ENCODE measurements at regions not wholly inside any gene's neighbourhood (a gene's known extent, or its start where the extent isn't known, plus 50 kb on each side); places are given as distances from the start of the nearest gene placed in this dataset.

- no peak overlapping the region for H3K4me2 ChIP-seq
- no peak overlapping the region for H3K27ac ChIP-seq
- no peak for FAIRE-seq
- CTCF ChIA-PET: interaction anchor here (0.6 kb wide), 1 partner anchor 319 kb away, joined by 3 read pairs; no protein-coding TSS in a partner anchor
- ATAC-seq: no peak
- no peak for DNase-seq (ENCODE audit: low read depth in 1 of 2, low spot score in 1 of 2)
- no peak overlapping the region for H3K4me3 ChIP-seq
- H3K9me3 ChIP-seq: no peaks in the 10 kb centered on the region
- no peaks in the 10 kb centered on the region for H3K4me1 ChIP-seq
- POLR2A ChIA-PET: no interaction called here
- WGBS (ENCODE audit: missing lambda C conversion rate): 61% methylated on average over 2 of the region's 2 CpGs
- no peak for TF ChIP-seq MAFK (IDR thresholded peaks at IDR 0.05; ENCODE audit: partially characterized antibody)
- no peak for TF ChIP-seq PBX3 (IDR thresholded peaks at IDR 0.05)
- TF ChIP-seq CBX8 (IDR thresholded peaks at IDR 0.05): no peak
- TF ChIP-seq EP300 (IDR thresholded peaks at IDR 0.05): no peak
- TF ChIP-seq KDM1A (IDR thresholded peaks at IDR 0.05; ENCODE audit: low read depth): no peak
- no peak for TF ChIP-seq SREBF2 (IDR thresholded peaks at IDR 0.05)
- no peak for TF ChIP-seq CTCF (IDR thresholded peaks at IDR 0.05)
Observed at GRCh38 chr1:56254130-56254529, 325.2 kb downstream of the PLPP3 start.

- Histone ChIP-seq H3K9me3 (no peaks in the 10 kb centered on the region), H3K4me2 (no peak overlapping the region), H3K27ac (no peak overlapping the region), H3K4me1 (no peaks in the 10 kb centered on the region), H3K4me3 (no peak overlapping the region)
- ChIA-PET CTCF (no interaction called here), POLR2A (no interaction called here)
- DNase-seq (ENCODE audit: low read depth in 1 of 2, low spot score in 1 of 2) (no peak), ATAC-seq (no peak), FAIRE-seq (no peak)
- TF ChIP-seq ESRRA (IDR thresholded peaks at IDR 0.05; ENCODE audit: borderline replicate concordance, low read length) (no peak), CHD2 (IDR thresholded peaks at IDR 0.05; ENCODE audit: low read length, partially characterized antibody) (no peak), MYC (IDR thresholded peaks at IDR 0.05; ENCODE audit: borderline replicate concordance, low read length) (no peak), JUNB (IDR thresholded peaks at IDR 0.05) (no peak), NPAS2 (CRISPR knock-in tag; IDR thresholded peaks at IDR 0.05; ENCODE audit: borderline replicate concordance) (no peak), FOSL2 (IDR thresholded peaks at IDR 0.05) (no peak), FOSL2 (CRISPR knock-in tag; IDR thresholded peaks at IDR 0.05) (no peak)
- WGBS (ENCODE audit: missing lambda C conversion rate): 5% methylated on average over 1 of the region's 1 CpG
Observed at GRCh38 chr1:56250809-56251208, 328.6 kb downstream of the PLPP3 start.

- Histone ChIP-seq H3K4me3 (no peak overlapping the region), H3K4me2 (no peak overlapping the region), H3K4me1 (no peaks in the 10 kb centered on the region), H3K9me3 (no peaks in the 10 kb centered on the region), H3K27ac (no peak overlapping the region)
- ATAC-seq (no peak), DNase-seq (ENCODE audit: low read depth in 1 of 2, low spot score in 1 of 2) (no peak), FAIRE-seq (no peak)
- ChIA-PET CTCF (interaction anchor here (0.6 kb wide), 1 partner anchor 143 kb away, joined by 4 read pairs; no protein-coding TSS in a partner anchor), POLR2A (no interaction called here)
- TF ChIP-seq ZNF302 (CRISPR knock-in tag; IDR thresholded peaks at IDR 0.05) (no peak), RAD21 (conservative IDR thresholded peaks at IDR 0.05 in 1 of 2, IDR thresholded peaks at IDR 0.05 in 1 of 2) (no peak), NFE2L2 (conservative IDR thresholded peaks at IDR 0.05; ENCODE audit: low read length) (no peak), HMGXB4 (CRISPR knock-in tag; IDR thresholded peaks at IDR 0.05; ENCODE audit: borderline replicate concordance) (no peak), CEBPB (IDR thresholded peaks at IDR 0.05) (no peak), HEYL (CRISPR knock-in tag; IDR thresholded peaks at IDR 0.05) (no peak)
- WGBS (ENCODE audit: missing lambda C conversion rate): 73% methylated on average over 2 of the region's 2 CpGs
Observed at GRCh38 chr1:56249234-56249633, 330.1 kb downstream of the PLPP3 start.
